Nucleus accumbens (tissue), 56 donors: ENCODE measurements at regions not wholly inside any gene's neighbourhood (a gene's known extent, or its start where the extent isn't known, plus 50 kb on each side); places are given as distances from the start of the nearest gene placed in this dataset.

Source experiments
- DNase-seq, 56 donors: peaks; one replicate each; lab custom pipeline; 2025; lab: John Stamatoyannopoulos, UW

- no peak for DNase-seq
Measured at GRCh38 chr4:136484996-136485395, 1047.3 kb downstream of the PCDH18 start.

- DNase-seq = no peak
Measured at GRCh38 chr4:136476753-136477152, 1055.5 kb downstream of the PCDH18 start.

GRCh38 chr4:136471051-136471450 is 1061.2 kb downstream of the PCDH18 start:
- no peak for DNase-seq

- DNase-seq = no peak
Measured at GRCh38 chr4:136465691-136466090, 1066.6 kb downstream of the PCDH18 start.

GRCh38 chr4:136463941-136464340 is 1068.4 kb downstream of the PCDH18 start:
- no peak for DNase-seq

- DNase-seq = no peak
Measured at GRCh38 chr4:136461533-136461932, 1070.8 kb downstream of the PCDH18 start.

- no peak for DNase-seq
Measured at GRCh38 chr4:136458326-136458725, 1074.0 kb downstream of the PCDH18 start.

GRCh38 chr4:136457577-136457976 is 1074.7 kb downstream of the PCDH18 start:
- no peak for DNase-seq

- no peak for DNase-seq
Measured at GRCh38 chr4:136457004-136457403, 1075.3 kb downstream of the PCDH18 start.

GRCh38 chr4:136443006-136443405 is 1089.3 kb downstream of the PCDH18 start:
- DNase-seq = no peak

GRCh38 chr4:136442447-136442846 is 1089.8 kb downstream of the PCDH18 start:
- no peak for DNase-seq

GRCh38 chr4:136441629-136442282 is 1090.5 kb downstream of the PCDH18 start:
- no peak for DNase-seq

- DNase-seq = no peak
Measured at GRCh38 chr4:136438645-136439044, 1093.6 kb downstream of the PCDH18 start.

GRCh38 chr4:136424052-136424451 is 1108.2 kb downstream of the PCDH18 start:
- DNase-seq = no peak

- DNase-seq = no peak
Measured at GRCh38 chr4:136414981-136415380, 1117.3 kb downstream of the PCDH18 start.

- DNase-seq = no peak
Measured at GRCh38 chr4:136412708-136413107, 1119.6 kb downstream of the PCDH18 start.

- DNase-seq = no peak
Measured at GRCh38 chr4:136400829-136401228, 1131.5 kb downstream of the PCDH18 start.

- peak in 1 of 56 donors; percentile 1 for DNase-seq
Measured at GRCh38 chr4:136395212-136395722, 1137.0 kb downstream of the PCDH18 start.

- no peak for DNase-seq
Measured at GRCh38 chr4:136392576-136392975, 1139.7 kb downstream of the PCDH18 start.

- no peak for DNase-seq
Measured at GRCh38 chr4:136390824-136391223, 1141.5 kb downstream of the PCDH18 start.

GRCh38 chr4:136383082-136383481 is 1149.2 kb downstream of the PCDH18 start:
- DNase-seq = no peak

GRCh38 chr4:136371231-136371630 is 1161.1 kb downstream of the PCDH18 start:
- DNase-seq = no peak

- no peak for DNase-seq
Measured at GRCh38 chr4:136369073-136369472, 1163.2 kb downstream of the PCDH18 start.
